Central memory CD4-positive, alpha-beta T cell (primary cell): ENCODE measurements at regions not wholly inside any gene's neighbourhood (a gene's known extent, or its start where the extent isn't known, plus 50 kb on each side); places are given as distances from the start of the nearest gene placed in this dataset.

Experiments
- DNase-seq: peaks from one replicate; pipeline ENCODE4 v3.0.0; 2022

DNA sequence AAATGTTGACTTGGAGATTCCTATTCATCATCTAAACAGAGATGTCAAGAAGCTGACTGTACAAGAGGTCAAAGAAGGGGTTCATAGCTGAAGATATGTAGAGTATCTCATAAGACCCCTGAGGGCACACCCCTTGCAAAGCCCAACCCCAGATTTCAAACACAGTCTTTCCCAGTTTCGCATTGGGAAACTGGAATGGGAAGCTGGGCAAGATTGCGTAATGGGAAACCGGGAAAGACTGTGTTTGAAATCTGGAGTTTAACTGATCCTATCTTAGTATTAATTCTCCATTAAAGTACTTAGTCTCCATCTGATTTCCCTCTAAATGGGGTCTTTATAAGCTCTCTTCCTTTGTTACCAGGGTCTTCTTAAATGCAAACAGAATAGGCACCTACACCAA is 99.5 kb downstream of the FAM76B start:
- DNase-seq, result no peak

GRCh38 chr11:95688501-95689222 is 100.9 kb downstream of the FAM76B start:
- DNase-seq, result peak; percentile 66

DNA sequence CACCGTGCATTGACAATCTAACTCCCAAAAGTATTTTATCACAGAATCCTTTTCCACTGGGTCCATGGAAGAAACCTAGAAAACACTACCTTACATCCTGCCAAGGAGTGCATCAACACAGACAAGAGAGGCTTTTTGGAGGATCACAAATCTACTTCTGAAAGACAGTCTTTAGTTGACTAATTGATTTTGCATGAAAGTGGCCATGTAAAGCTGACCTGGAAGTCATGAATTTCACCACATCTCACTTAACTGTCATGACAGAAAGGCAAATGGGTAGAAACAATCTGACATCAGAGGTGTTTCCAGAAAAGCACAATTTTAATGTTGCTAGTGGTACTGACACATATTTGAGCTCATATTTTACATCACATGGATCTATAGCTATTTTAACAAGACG is 101.6 kb downstream of the FAM76B start:
- DNase-seq, result no peak

GRCh38 chr11:95686265-95686664 is 103.3 kb downstream of the FAM76B start:
- DNase-seq, result no peak

- DNase-seq, result no peak
These were observed 104.9 kb downstream of the FAM76B start for GRCh38 chr11:95684701-95685100.

GRCh38 chr11:95684170-95684569 is 105.4 kb downstream of the FAM76B start:
- no peak for DNase-seq

DNA sequence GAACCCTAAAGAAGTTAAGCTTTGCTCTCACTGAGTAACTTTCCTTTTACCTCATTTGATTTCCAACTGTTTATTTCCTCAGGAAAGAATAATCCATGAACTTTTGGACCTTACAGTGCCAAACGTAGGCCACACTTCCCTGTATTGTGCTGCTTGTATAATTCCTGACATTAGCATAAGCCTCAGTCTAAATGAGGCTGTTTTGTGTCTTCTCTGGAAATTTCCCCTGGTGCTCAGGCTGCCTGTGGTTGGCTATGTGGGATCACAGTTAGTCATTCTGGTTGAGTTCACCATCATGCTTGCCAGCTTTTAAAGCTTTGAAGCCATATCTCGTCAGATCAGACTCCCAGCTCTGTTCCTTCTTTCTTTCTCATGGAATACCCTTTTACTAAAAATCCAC is 107.0 kb downstream of the FAM76B start:
- DNase-seq, result no peak

DNA sequence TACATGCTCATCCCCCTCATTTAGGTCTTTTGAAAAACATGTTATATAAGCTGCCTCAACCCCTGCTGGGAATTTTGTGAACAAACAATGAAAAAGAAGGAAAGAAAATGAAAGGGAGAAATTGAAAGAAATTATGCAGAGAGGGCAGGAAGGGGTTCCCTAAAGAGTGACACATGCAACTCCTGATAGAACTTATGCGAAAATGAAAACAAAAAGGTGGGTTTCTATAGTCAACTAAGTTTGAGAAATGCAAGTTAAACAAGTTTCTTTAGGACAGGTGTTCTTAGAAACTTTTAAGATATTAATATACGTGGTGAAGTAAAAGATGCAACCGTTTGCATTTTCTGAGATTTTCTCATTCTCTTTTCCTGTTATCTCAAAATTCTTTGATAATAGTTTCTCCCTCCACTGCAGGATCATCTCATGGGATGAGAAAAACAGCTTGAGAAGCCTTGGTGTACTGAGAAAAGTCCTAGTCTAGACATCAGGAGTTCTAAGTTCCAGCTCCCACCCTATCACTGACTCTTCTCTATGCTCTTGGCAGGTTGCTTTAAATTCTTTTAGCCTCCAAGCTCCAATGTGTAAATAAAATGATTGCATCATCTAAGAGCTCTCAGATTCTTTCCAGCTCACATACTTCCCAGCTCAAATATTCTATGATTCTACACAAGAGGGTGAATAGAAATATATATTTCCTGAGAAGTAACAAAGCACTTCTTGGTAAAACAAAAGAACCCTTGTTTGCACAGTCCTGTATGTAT is 109.2 kb downstream of the FAM76B start:
- DNase-seq, result no peak

- DNase-seq, result no peak
These were observed 110.6 kb downstream of the FAM76B start for GRCh38 chr11:95678988-95679387.

DNA sequence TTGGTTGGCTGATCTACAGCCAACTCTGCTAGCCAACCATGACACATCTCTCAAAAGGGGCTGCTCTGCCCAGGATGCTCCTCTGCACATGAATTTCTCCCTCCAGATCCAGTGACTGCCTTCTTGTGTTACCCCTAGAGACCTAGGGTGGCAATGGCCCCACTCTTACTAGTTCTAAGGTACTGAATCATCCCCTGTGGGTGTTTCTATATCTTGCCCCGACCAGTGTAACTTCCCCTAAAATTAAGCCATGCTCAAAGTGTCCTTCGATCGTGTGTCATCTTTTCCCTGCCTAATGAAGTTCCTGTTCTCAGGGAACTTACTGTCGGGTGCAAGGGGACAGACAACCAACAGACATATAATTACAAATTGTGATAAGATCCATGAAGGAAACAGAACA is 113.3 kb downstream of the FAM76B start:
- DNase-seq, result no peak

GRCh38 chr11:95675585-95675984 is 114.0 kb downstream of the FAM76B start:
- DNase-seq, result no peak

DNA sequence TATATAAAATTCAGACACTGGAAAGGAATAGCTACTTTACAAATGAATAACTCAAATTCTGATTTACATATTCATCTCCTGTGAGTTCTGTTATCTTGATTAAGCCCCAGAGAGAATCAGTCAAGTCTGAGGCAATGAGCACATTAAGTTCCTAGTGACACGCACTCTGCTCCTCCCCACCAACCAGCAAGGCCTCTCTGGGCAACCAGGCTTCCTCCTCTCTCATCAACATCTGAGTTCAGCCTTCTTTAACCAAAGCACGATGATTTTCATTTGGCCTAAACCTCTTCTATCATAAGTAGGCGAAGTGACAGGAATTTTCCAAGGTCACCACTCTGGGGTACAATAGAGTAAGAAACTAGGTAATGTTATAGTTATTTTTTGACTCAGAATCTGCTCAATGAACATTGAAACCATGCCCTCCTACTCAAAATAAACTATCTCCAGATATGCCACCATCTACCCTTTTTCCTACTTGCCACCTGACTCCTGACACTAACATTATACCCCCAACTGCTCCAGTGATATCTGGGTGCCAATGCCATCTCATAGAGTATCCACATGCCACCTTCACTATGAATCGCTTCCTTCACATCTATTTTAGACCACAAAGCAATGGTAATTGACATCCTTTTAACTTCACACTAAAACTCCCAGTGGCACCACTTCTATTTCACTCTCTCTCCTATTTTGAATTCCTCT is 114.8 kb downstream of the FAM76B start:
- no peak for DNase-seq

DNA sequence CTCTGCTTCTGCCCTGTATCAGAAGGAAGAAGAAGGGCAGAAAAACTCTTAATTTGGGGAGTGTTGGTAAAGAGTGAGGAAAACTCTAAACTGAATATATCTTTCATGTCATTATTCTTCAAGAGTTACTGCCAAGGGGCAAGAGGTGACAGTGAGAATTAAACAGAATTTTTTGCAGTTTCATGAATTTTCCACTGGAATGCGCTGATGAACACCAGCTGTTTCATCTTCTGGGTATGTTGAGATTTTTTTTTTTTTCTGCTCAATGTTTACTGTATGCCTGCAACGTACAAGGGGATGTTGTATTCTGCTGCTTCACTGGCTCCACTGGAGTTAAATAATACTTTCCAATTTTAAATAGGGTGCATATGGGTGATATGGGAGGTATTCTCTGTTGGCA is 117.8 kb downstream of the FAM76B start:
- no peak for DNase-seq

DNA sequence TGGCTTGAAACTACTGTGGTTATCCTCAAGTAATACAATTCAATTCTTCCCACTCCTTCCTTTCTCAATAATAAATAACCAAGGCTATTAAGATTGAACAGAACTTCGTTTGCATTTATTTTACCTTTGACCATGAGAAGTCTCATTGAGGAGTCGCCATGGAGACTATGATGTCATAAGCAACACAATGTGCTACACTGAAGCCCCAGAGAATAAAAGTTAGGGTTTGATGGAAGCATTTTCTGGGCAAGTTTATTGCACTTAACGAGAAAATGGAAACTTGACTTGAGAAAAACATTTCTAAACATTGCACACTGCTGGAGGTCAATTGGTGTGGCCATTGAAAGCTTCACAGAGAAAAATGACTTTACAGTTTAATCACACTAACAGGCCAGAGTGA is 121.5 kb downstream of the FAM76B start:
- no peak for DNase-seq

- no peak for DNase-seq
These were observed 128.4 kb downstream of the FAM76B start for GRCh38 chr11:95661162-95661561.

- DNase-seq, result no peak
These were observed 129.5 kb downstream of the FAM76B start for GRCh38 chr11:95660038-95660437.

GRCh38 chr11:95659088-95659487 is 130.5 kb downstream of the FAM76B start:
- no peak for DNase-seq

- DNase-seq, result no peak
These were observed 134.0 kb downstream of the FAM76B start for GRCh38 chr11:95655536-95655935.

DNA sequence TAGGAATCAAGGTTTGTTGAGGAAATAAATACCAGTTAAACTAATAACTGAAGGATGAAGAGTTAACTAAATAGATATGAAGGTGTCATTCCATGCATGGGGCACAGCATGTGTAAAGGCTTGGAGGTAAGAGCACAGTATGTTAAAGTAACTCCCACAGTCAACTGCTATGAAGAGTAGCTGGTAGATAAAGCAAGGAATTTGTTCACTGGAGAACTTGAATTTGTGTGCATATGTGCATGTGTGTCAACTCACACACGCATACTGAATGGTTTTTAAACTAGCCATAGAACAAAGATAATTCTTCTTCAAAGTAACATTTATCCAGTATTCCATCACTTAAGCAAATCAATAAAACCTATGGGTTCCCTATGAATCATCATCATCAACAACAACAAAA is 135.9 kb downstream of the FAM76B start:
- no peak for DNase-seq

DNA sequence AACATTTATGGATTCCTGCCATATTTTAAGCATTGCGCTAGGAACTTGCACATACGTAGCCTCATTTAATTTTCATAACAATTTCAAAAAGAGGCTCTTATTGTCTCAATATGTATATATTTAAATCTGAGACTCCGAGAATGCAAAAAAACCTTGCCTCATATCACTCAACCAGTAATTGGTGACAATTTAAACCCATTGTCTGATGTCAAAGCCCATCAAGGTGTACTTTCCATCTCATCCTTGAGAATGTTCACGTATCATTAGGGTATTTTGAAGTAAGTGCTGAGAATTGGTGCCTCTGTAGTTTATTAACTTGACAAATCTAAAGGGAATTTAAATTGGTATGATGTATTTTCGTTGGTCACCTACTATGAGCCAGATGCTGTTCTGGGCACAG is 136.5 kb downstream of the FAM76B start:
- DNase-seq, result no peak

GRCh38 chr11:95652002-95652472 is 137.5 kb downstream of the FAM76B start:
- DNase-seq, result no peak

DNA sequence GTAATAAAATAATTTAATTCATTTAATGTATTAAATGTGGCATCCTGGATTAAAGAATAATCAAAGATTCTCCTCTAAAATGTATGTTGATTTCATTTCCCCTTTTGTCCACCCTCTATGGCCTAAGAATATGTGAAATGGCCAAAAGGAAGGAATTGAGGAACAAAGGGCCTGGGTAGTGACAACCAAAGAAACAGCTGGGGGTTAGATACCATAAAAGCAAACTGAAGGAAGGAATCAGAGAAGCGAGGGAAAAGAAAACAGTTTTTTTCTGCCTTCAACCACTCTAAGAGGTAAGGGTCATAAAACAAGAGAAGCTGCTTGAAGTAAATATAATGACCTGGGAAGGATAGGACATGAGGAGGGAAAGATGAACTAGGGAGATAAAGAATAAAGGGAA is 139.3 kb downstream of the FAM76B start:
- no peak for DNase-seq

DNA sequence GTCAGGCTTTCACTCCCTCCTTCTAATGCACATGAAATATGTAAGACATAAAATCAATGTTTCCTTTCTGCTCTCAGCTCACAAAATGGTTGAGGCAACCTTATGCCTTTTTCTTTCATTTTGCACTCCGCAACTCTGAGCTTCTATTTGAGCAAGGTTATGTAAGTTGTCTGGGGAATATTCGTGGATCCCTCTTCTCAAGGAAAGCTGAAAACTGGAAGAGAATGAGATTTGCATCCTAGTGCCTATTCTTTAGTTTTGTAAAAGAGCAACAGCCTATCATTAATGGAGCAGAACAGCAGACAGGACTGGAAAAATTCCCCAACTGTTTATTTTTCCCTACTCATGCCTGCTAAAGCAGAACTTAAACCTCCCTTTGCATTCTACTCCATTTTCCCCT is 141.7 kb downstream of the FAM76B start:
- no peak for DNase-seq

- no peak for DNase-seq
These were observed 142.2 kb downstream of the FAM76B start for GRCh38 chr11:95647355-95647754.
